ENCODE measurements at regions not wholly inside any gene's neighbourhood (a gene's known extent, or its start where the extent isn't known, plus 50 kb on each side); places are given as distances from the start of the nearest gene placed in this dataset.

DNA sequence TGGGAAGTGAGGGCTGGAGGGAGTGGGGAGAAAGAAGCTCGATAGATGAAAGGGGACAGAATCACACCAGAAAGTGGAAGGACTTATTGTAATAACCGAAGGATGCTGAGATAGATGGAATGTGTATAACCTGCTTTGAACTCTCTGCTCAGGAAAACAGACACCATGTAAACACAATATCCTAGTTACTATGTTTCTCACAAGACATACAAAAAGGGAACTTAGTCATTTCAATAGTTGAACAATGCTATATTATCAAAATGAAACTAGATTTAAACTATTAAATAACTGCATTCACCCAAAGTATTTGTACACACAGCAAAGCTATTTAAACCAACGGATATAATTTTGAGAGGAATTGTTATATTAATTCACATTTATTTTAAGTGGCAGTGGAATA lies 108.3 kb upstream of the GADL1 start:
- intact Hi-C loops (cut with micrococcal nuclease) (no loop called here), dilution Hi-C loops (cut with MboI; ENCODE audit: extremely low pct_ligation_motif_present, low sequenced_read_pairs) (no loop called here)
- CTCF ChIA-PET = no interaction called here
- H3K36me3 ChIP-seq (ENCODE audit: control insufficient read depth in 2 of 2, extremely low read depth in 1 of 2, insufficient read depth in 2 of 2, low read length in 2 of 2) = no peaks in the 10 kb centered on the region
- H3K4me3 ChIP-seq (replicated peaks in 1 of 3; ENCODE audit: insufficient read depth in 1 of 3, low read depth in 1 of 3, low read length in 3 of 3) = no peak overlapping the region
- no peak for DNase-seq (ENCODE audit: low read depth, low spot score)
- H3K4me2 ChIP-seq (ENCODE audit: insufficient read depth, low read length) = no peak overlapping the region
- no peak for FAIRE-seq
- H3K27me3 ChIP-seq (ENCODE audit: control insufficient read depth in 2 of 2, insufficient read depth in 2 of 2, low read length in 2 of 2) = no peaks in the 10 kb centered on the region
- no peak overlapping the region for H3K9ac ChIP-seq (replicated peaks; ENCODE audit: extremely low read depth, insufficient read depth, low read length)
- POLR2A ChIA-PET = no interaction called here
- BruUV-seq (replicated peaks) = no TSS peak
- no peak overlapping the region for H2AFZ ChIP-seq (ENCODE audit: low read depth, low read length)
- peaks cover 12% of the 10 kb centered on the region for H3K4me1 ChIP-seq (ENCODE audit: control insufficient read depth, extremely low read depth, insufficient read depth, low read length)
- H3K9me1 ChIP-seq (replicated peaks; ENCODE audit: control insufficient read depth, extremely low read depth, insufficient read depth, low read length) = no peaks in the 10 kb centered on the region
- no peaks in the 10 kb centered on the region for H3K79me2 ChIP-seq (ENCODE audit: control insufficient read depth, insufficient read depth, low read length)
- H4K20me1 ChIP-seq (replicated peaks; ENCODE audit: control insufficient read depth, extremely low read depth, insufficient read depth, low read length) = no peaks in the 10 kb centered on the region
- no peak overlapping the region for H3K27ac ChIP-seq (ENCODE audit: insufficient read depth, low read depth, low read length)
- TF ChIP-seq MYC (IDR thresholded peaks at IDR 0.05; ENCODE audit: low read depth, low read length) (no peak), FOS (IDR thresholded peaks at IDR 0.05; ENCODE audit: borderline replicate concordance, insufficient read depth, low read length) (no peak), CTCF (IDR thresholded peaks at IDR 0.05; ENCODE audit: extremely low read depth in 1 of 2, insufficient read depth in 1 of 2, low read depth in 1 of 2, low read length in 2 of 2) (no peak), JUN (IDR thresholded peaks at IDR 0.05; ENCODE audit: borderline replicate concordance, insufficient read depth, insufficient read length, low read depth) (no peak), POLR2AphosphoS5 (IDR thresholded peaks at IDR 0.05; ENCODE audit: insufficient read depth, low read depth, low read length) (no peak), EZH2 (IDR thresholded peaks at IDR 0.05; ENCODE audit: borderline replicate concordance, low read depth, low read length, severe bottlenecking) (no peak), POLR2A (IDR thresholded peaks at IDR 0.05; ENCODE audit: low read depth, low read length) (no peak), GATA2 (IDR thresholded peaks at IDR 0.05; ENCODE audit: insufficient read depth, insufficient read length, low read depth, low read length) (no peak)
- TF ChIP-seq, protein P1, sequence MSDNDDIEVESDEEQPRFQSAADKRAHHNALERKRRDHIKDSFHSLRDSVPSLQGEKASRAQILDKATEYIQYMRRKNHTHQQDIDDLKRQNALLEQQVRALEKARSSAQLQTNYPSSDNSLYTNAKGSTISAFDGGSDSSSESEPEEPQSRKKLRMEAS (IDR thresholded peaks at IDR 0.05; ENCODE audit: insufficient read depth, insufficient read length) = no peak
- no peaks in the 10 kb centered on the region for H3K9me3 ChIP-seq (replicated peaks; ENCODE audit: control insufficient read depth, insufficient read depth, low read length)

Data from endothelial cell of umbilical vein (primary cell).